GM12878 (cell line): ENCODE measurements at regions not wholly inside any gene's neighbourhood (a gene's known extent, or its start where the extent isn't known, plus 50 kb on each side); places are given as distances from the start of the nearest gene placed in this dataset.

ENCODE experiments used
- ATAC-seq: fragments of 200-7000 bp; cut with Tn5 transposase; 3 replicates; pipeline ENCODE4 v1.9.1; 2020; ENCODE audit warnings: mild to moderate bottlenecking, moderate library complexity
- BruUV-seq: library from RNA; stranded (reverse); fragments of 400-500 nt; replicated peaks from 2 replicates; lab custom pipeline; 2021; lab: Mats Ljungman, UMichigan
- CTCF ChIA-PET: fragments of 300-600 bp; sonication (Branson Sonifier 250); formaldehyde crosslinking; extraction: SDS; loops from one replicate; lab custom pipeline; 2021; ENCODE audit warnings: inconsistent platforms; lab: Yijun Ruan, JAX
- POLR2A ChIA-PET: fragments of 350-600 bp; formaldehyde crosslinking; extraction: SDS; loops from one replicate; lab custom pipeline; 2021; ENCODE audit warnings: inconsistent platforms; lab: Charles Lee
- RAD21 ChIA-PET: fragments of 300-600 bp; sonication (Branson Sonifier 250); formaldehyde crosslinking; loops from one replicate; lab custom pipeline; 2023; ENCODE audit warnings: antibody characterized with exemption; ENCODE audit not compliant: unreplicated experiment; lab: Charles Lee
- SMC1A ChIA-PET: fragments of 300-600 bp; sonication (Branson Sonifier 250); formaldehyde crosslinking; loops from one replicate; lab custom pipeline; 2023; ENCODE audit not compliant: unreplicated experiment, uncharacterized antibody; lab: Charles Lee
- DNase-seq: peaks from one replicate; pipeline ENCODE4 v3.0.0-alpha.2; 2011; ENCODE audit warnings: low read depth, low spot score
- FAIRE-seq: peaks from 3 replicates; lab custom pipeline; 2011; peaks lifted over from hg19 to GRCh38; lab: Jason Lieb, UNC
- H2AFZ ChIP-seq: 2 replicates; pipeline ENCODE4 v1.6.0; 2011; ENCODE audit warnings: low read depth, low read length, control low read depth; ENCODE audit not compliant: control insufficient read depth
- H3K27ac ChIP-seq: 2 replicates; pipeline ENCODE4 v1.5.1; 2011; ENCODE audit warnings: control low read depth; ENCODE audit not compliant: control insufficient read depth, insufficient read depth
- H3K27me3 ChIP-seq, 2 experiments: replicated peaks in 1 of 2; 2 replicates each; pipeline versions ENCODE4 v1.6.0 to v1.6.1; 2011; ENCODE audit warnings: low read length in 1 of 2; ENCODE audit not compliant: control insufficient read depth in 2 of 2, insufficient read depth in 2 of 2
- H3K36me3 ChIP-seq, 2 experiments: 2 replicates each; pipeline ENCODE4 v1.5.1; 2011; ENCODE audit warnings: low read length in 1 of 2; ENCODE audit not compliant: control insufficient read depth in 2 of 2, insufficient read depth in 2 of 2
- H3K4me1 ChIP-seq: 2 replicates; pipeline ENCODE4 v1.6.1; 2011; ENCODE audit warnings: mild to moderate bottlenecking, low read length, moderate library complexity, mixed read lengths; ENCODE audit not compliant: control insufficient read depth, insufficient read depth
- H3K4me2 ChIP-seq: 2 replicates; pipeline ENCODE4 v1.6.0; 2011; ENCODE audit warnings: control low read depth; ENCODE audit not compliant: control insufficient read depth, insufficient read depth
- H3K4me3 ChIP-seq: fragments of 200-600 bp; sonication (generic); 2 replicates; pipeline ENCODE4 v1.5.1; 2016
- H3K79me2 ChIP-seq: 2 replicates; pipeline ENCODE4 v1.6.0; 2011; ENCODE audit warnings: low read length; ENCODE audit not compliant: control insufficient read depth, insufficient read depth
- H3K9ac ChIP-seq: 2 replicates; pipeline ENCODE4 v1.8.0; 2011; ENCODE audit warnings: low read length, control low read depth, mixed read lengths; ENCODE audit not compliant: control insufficient read depth, insufficient read depth
- H3K9me3 ChIP-seq: replicated peaks from 3 replicates; pipeline ENCODE4 v1.5.1; 2011; ENCODE audit warnings: mild to moderate bottlenecking, low read length; ENCODE audit not compliant: control insufficient read depth, insufficient read depth
- H4K20me1 ChIP-seq: 2 replicates; pipeline ENCODE4 v1.6.0; 2011; ENCODE audit not compliant: control insufficient read depth, insufficient read depth
- BCL3 ChIP-seq: IDR thresholded peaks from 2 replicates; pipeline ENCODE4 v1.6.1; 2011; ENCODE audit warnings: borderline replicate concordance, low read depth, mild to moderate bottlenecking, moderate library complexity, low read length; ENCODE audit not compliant: insufficient read depth, poor library complexity, severe bottlenecking
- CBFB ChIP-seq: IDR thresholded peaks from 2 replicates; pipeline ENCODE4 v1.6.1; 2016; ENCODE audit warnings: antibody characterized with exemption, low read depth
- CUX1 ChIP-seq: IDR thresholded peaks from 2 replicates; pipeline ENCODE4 v1.6.1; 2012; ENCODE audit warnings: improper control_type of control experiment, low read depth, low read length; ENCODE audit not compliant: insufficient replicate concordance
- ESRRA ChIP-seq: IDR thresholded peaks from 2 replicates; pipeline ENCODE4 v1.6.1; 2012; ENCODE audit warnings: mild to moderate bottlenecking, low read length, improper control_type of control experiment
- IRF3 ChIP-seq: fragments of 450-650 bp; IDR thresholded peaks from 2 replicates; pipeline ENCODE4 v1.6.1; 2014; ENCODE audit warnings: mild to moderate bottlenecking
- MEF2A ChIP-seq: IDR thresholded peaks from 2 replicates; pipeline ENCODE4 v1.6.1; 2011; ENCODE audit warnings: low read depth, mild to moderate bottlenecking, low read length, moderate library complexity; ENCODE audit not compliant: insufficient read depth
- NR2C2 ChIP-seq: IDR thresholded peaks from 2 replicates; pipeline ENCODE4 v1.6.1; 2011; ENCODE audit warnings: borderline replicate concordance, low read depth; ENCODE audit not compliant: control insufficient read depth, insufficient read length
- POU2F2 ChIP-seq: IDR thresholded peaks from 3 replicates; pipeline ENCODE4 v1.6.1; 2011; ENCODE audit warnings: low read depth, mild to moderate bottlenecking, low read length, borderline replicate concordance
- RCOR1 ChIP-seq: conservative IDR thresholded peaks from 2 replicates; pipeline ENCODE4 v1.6.1; 2012; ENCODE audit warnings: low read depth, low read length, improper control_type of control experiment
- SMAD1 ChIP-seq: fragments of 450-650 bp; IDR thresholded peaks from 2 replicates; pipeline ENCODE4 v1.6.1; 2018; ENCODE audit warnings: mild to moderate bottlenecking, low read depth; ENCODE audit not compliant: partially characterized antibody
- SP1 ChIP-seq: IDR thresholded peaks from one replicate; pipeline ENCODE4 v1.6.1; 2011; ENCODE audit warnings: low read depth, low read length
- TCF3 ChIP-seq: IDR thresholded peaks from 2 replicates; pipeline ENCODE4 v1.6.1; 2012; ENCODE audit warnings: low read depth, mild to moderate bottlenecking, low read length, borderline replicate concordance; ENCODE audit not compliant: insufficient read depth
- ZBED1 ChIP-seq: IDR thresholded peaks from 2 replicates; pipeline ENCODE4 v1.6.1; 2016; ENCODE audit warnings: borderline replicate concordance
- ZBTB33 ChIP-seq: fragments of 450-650 bp; IDR thresholded peaks from 2 replicates; pipeline ENCODE4 v1.6.1; 2017; ENCODE audit warnings: mild to moderate bottlenecking
- ZNF24 ChIP-seq: fragments of 450-650 bp; IDR thresholded peaks from 2 replicates; pipeline ENCODE4 v1.6.1; 2017; ENCODE audit warnings: antibody characterized with exemption, mild to moderate bottlenecking
- ZNF274 ChIP-seq: IDR thresholded peaks from one replicate; pipeline ENCODE4 v1.8.0; 2011; ENCODE audit not compliant: insufficient read length, insufficient read depth
- in situ Hi-C: fragments of 300-500 bp; cut with MboI; formaldehyde crosslinking; loops from 9 replicates; pipeline ENCODE4 v1.14.3; 2018; ENCODE audit warnings: mixed read lengths
- intact Hi-C: fragments of 100-400 bp; cut with micrococcal nuclease; formaldehyde crosslinking; loops from one replicate; pipeline ENCODE4 v1.14.2; 2022; ENCODE audit not compliant: unreplicated experiment

- H3K79me2 ChIP-seq: no peaks in the 10 kb centered on the region
- SMC1A ChIA-PET: no interaction called here
- H3K27me3 ChIP-seq: no peaks in the 10 kb centered on the region
- ATAC-seq (no peak), DNase-seq (no peak), FAIRE-seq (no peak)
- no TSS peak for BruUV-seq
- H3K4me3 ChIP-seq: no peak overlapping the region
- H3K4me1 ChIP-seq: no peaks in the 10 kb centered on the region
- POLR2A ChIA-PET: no interaction called here
- H3K27ac ChIP-seq: no peak overlapping the region
- intact Hi-C loops: no loop called here
- RAD21 ChIA-PET: no interaction called here
- H2AFZ ChIP-seq: no peak overlapping the region
- no peak overlapping the region for H3K9ac ChIP-seq
- in situ Hi-C loops: no loop called here
- H3K4me2 ChIP-seq: no peak overlapping the region
- CTCF ChIA-PET: no interaction called here
- H3K9me3 ChIP-seq: no peaks in the 10 kb centered on the region; the same call in 2 of the 3 replicates
- no peaks in the 10 kb centered on the region for H4K20me1 ChIP-seq
- H3K36me3 ChIP-seq: no peaks in the 10 kb centered on the region
- TF ChIP-seq MEF2A (no peak), CBFB (no peak), ZBED1 (no peak), TCF3 (no peak), ZNF24 (no peak), POU2F2 (no peak), NR2C2 (no peak), BCL3 (no peak), SMAD1 (no peak), IRF3 (no peak), CUX1 (no peak), ZBTB33 (no peak), ZNF274 (no peak), SP1 (no peak), RCOR1 (no peak), ESRRA (no peak)
Observed at GRCh38 chr1:208722592-208722991, 478.4 kb upstream of the PLXNA2 start.
